GM10266 (cell line): ENCODE measurements at regions not wholly inside any gene's neighbourhood (a gene's known extent, or its start where the extent isn't known, plus 50 kb on each side); places are given as distances from the start of the nearest gene placed in this dataset.

ENCODE experiments used
- DNase-seq: peaks from one replicate; pipeline ENCODE4 v3.0.0; 2012; ENCODE audit errors: extremely low spot score
- TF ChIP-seq, protein P1 (sequence below): IDR thresholded peaks from 2 replicates; pipeline ENCODE4 v1.5.1; 2012; ENCODE audit warnings: mild to moderate bottlenecking, low read depth; ENCODE audit not compliant: control insufficient read depth, insufficient read depth; ENCODE audit errors: missing control alignments

DNA sequence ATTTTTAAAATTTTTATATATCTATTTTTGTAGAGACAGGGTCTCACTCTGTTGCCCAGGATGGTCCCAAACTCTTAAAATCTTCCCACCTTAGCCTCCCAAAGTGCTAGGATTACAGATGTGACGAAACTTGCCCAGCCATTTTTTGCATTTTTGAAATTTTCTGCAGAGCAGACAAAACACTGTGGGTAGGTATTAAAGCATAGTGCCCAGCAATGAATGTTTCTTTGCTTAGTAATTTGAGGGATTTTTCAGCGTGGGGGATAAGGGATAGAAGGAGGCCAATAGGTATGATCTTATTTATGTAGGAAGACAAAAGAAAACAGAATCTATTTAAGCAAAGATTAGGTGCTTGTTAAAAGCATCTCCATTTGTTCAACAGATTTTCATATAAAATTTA is 446.8 kb upstream of the DPH6 start:
- DNase-seq = no peak
- TF ChIP-seq, protein P1, sequence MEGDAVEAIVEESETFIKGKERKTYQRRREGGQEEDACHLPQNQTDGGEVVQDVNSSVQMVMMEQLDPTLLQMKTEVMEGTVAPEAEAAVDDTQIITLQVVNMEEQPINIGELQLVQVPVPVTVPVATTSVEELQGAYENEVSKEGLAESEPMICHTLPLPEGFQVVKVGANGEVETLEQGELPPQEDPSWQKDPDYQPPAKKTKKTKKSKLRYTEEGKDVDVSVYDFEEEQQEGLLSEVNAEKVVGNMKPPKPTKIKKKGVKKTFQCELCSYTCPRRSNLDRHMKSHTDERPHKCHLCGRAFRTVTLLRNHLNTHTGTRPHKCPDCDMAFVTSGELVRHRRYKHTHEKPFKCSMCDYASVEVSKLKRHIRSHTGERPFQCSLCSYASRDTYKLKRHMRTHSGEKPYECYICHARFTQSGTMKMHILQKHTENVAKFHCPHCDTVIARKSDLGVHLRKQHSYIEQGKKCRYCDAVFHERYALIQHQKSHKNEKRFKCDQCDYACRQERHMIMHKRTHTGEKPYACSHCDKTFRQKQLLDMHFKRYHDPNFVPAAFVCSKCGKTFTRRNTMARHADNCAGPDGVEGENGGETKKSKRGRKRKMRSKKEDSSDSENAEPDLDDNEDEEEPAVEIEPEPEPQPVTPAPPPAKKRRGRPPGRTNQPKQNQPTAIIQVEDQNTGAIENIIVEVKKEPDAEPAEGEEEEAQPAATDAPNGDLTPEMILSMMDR = no peak

DNA sequence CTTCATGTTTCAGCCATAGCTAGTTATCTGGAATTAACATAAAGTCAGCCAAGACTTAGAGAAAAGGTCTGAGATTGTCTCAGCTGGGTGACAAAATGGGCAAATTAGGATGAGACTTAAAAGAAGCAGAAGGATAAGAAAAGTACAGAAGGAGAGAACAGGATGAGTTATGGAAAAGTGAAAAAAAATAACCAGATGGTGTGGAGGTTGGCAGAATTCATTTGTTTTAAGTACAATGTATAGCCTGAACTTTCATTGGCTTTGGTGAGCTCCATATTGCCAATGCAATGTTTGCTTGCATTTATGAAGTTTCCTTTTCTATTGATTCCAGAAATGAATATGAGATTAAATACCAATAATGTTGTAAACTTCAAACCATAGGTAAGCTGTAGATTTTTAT is 447.2 kb upstream of the DPH6 start:
- DNase-seq = no peak
- TF ChIP-seq, protein P1 = no peak

DNA sequence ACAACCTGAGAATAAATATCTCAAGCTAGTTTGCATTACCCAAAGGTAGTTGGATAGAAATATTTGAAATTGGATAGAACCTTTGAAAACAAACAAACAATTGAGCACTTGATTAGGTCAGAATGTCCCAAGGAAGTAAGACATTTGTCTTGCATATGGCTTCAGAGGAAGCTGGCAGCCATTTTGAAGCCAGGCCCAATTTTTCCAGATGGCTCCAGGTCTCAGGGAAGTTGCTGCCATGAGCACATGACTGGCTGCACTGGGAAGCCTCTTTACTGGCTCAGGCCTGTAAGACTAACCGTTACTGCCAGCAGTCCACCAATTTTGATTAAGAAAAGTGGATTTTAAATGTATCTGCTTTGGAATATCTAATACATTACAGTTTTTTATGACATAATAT is 448.9 kb upstream of the DPH6 start:
- TF ChIP-seq, protein P1 = no peak

DNA sequence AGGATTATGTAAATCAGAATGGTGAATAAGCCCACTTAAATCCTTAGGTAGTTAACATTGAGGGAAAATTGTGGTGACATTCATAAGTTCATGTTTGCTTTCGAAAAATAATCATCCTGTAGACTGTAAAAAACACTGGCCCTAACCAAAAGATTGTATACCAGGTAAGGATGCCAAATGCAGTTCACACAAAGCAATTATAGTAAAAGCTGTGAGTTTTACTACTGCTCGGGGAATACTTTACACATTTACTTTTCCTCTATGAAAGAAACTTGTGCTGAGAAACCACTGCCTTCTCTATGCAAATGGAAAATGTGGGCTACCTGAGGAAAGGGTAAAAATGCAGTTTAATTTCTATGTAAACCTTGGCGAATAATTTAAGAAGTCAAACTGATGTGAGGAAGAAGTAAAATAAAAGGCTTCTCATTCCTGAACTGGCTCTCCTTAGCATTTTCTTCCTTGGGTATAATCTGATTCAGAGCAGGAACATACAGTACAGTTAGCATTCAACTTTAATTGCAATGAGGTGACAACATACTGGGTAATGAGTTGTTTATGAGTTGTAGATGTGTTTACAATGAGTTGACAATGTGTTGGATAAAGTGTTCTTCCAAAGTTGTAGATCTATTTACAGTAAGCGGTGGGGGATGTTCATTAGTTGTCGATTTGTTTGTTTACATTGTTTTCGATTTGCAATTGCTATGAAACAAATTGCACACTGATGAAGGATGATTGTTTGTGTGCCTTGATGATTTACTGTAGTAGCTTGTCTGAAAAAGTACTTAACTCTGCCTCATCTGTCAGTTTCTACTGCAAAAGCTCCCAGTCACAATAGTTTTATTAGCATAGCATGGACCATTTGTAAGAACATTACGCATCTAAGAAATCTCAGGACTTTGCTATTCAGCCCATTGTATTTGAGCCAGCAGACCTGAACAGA is 453.0 kb upstream of the DPH6 start:
- no peak for DNase-seq
- TF ChIP-seq, protein P1 = no peak

More for the DNA sequence above, 448.9 kb upstream of the DPH6 start:
- no peak for DNase-seq

DNA sequence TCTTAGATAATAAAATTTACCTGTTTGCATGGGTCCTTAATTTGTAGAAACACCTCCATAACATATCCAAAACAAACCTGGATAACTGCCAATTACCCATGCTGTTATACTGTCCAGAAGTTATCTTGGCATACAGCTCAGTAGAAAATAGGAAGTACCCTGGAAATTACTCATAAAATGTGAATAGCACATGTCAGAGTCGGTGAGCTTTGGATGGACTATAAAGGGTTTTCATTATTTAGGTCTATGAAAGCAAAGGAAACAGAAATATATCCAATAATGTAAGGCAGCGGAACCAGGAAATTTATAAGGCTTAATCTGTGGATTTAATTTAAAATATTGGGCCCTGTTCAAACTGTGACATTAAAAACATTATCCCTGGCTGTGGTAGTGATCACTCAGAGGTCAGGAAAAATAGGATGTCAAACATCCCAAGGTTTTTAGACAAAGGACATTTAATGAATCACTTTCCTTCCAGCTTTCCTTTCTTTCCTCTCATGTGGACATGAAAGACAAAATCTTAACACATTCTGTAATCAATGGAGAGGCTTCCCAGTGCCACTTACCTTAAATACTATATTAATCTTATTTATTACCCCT is 459.0 kb upstream of the DPH6 start:
- TF ChIP-seq, protein P1 = no peak

DNA sequence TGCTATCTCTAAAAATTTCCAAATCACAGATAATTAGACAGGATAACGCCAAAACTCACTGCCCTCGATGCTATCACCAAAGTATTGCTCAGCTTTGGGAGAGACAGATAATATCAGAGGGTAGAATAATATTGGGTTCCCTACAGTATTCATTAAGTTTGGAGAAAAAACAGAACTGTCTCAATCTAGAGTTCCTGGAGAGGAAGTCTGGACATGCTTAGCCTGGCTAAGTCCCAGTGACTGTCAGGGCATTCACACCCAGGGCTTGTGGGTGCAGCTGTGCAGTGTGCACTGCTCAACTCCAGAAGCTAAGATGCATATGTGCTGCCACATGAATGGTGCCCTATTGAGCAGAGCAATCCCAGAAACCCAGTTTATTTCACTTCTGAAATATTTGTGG is 459.6 kb upstream of the DPH6 start:
- TF ChIP-seq, protein P1 = no peak
- no peak for DNase-seq

More for the DNA sequence above, 459.0 kb upstream of the DPH6 start:
- DNase-seq = no peak

DNA sequence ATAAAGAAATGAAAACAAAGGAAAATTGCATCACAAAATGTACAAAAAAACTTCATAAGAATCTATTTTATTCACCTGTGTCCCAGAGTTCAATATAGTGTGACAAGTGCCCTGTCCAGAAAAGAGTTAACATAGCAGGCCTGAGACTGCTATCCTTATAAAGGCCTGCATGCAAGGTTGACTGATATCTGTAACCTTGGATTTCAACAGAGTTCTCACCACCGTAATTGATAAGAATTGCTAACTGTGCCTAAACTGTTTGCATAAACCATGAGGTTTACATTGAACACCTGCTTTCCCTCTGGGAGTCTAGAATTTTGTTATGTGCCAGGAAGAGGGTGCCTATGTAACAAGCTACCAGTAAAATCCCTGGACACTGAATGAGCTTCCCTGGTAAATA is 461.7 kb upstream of the DPH6 start:
- TF ChIP-seq, protein P1 = no peak
- no peak for DNase-seq
